ENCODE measurements at regions not wholly inside any gene's neighbourhood (a gene's known extent, or its start where the extent isn't known, plus 50 kb on each side); places are given as distances from the start of the nearest gene placed in this dataset.

DNA sequence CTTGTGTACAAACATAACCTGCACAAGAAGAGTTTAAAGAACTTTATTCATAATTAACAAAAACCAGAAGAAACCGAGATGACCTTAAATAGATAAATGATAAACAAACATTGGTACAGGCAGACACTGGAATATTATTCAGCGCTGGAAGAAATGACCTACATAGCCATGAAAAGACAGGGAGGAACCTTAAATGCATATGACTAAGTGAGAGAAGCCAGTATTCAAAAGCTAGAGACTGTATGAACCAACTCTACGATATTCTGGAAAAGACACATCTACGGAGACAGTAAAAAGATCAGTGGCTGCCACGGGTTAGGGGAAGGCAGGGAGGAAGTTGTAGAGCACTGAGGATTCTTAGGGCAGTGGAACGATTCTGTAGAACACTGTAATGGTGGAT lies 333.8 kb upstream of the AKR1E2 start (continued):
- no peak for TF ChIP-seq ZMIZ1 (IDR thresholded peaks at IDR 0.05; ENCODE audit: low read depth in 2 of 2, low read length in 2 of 2)
- TF ChIP-seq SNRNP70 (optimal IDR thresholded peaks at IDR 0.05; ENCODE audit: low read depth, low read length): no peak
- no peak for TF ChIP-seq ZKSCAN1 (IDR thresholded peaks at IDR 0.05; ENCODE audit: low read depth, low read length)

DNA sequence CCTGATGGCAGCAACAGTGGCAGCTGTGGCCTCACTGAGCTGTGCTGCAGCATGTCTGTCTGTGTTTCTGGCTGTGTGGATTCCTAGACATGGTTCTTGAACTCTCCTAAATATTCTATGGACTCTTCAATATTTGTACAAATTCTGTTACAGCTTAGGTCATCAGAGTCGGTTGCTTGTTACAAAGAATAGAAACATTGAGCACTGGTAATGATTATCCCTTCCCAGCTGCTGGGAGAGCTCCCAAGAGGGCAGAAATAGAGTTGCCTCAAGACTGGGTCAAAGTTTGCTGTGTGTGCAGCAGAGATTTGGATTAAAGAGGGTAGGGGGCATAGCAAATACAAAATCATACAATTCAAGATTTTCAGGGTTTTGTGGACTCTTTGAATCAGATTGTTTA lies 337.1 kb upstream of the AKR1E2 start:
- Histone ChIP-seq H3K36me3 (ENCODE audit: control insufficient read depth, insufficient read depth, low read length) (no peaks in the 10 kb centered on the region), H3K4me2 (ENCODE audit: insufficient read depth, low read length) (no peak overlapping the region), H3K27ac (ENCODE audit: extremely low read depth, low read depth, low read length) (no peak overlapping the region), H3K4me1 (replicated peaks in 1 of 2; ENCODE audit: control insufficient read depth in 2 of 2, insufficient read depth in 2 of 2, low read length in 2 of 2) (no peaks in the 10 kb centered on the region), H3K79me2 (ENCODE audit: control insufficient read depth, insufficient read depth, low read length) (no peaks in the 10 kb centered on the region), H3K27me3 (ENCODE audit: control insufficient read depth in 2 of 2, insufficient read depth in 2 of 2, low read length in 2 of 2) (no peaks in the 10 kb centered on the region; a peak in 1 of 5 replicates), H3K4me3 (no peak overlapping the region), H2AFZ (ENCODE audit: low read depth, low read length) (no peak overlapping the region), H3K9me1 (ENCODE audit: control insufficient read depth, insufficient read depth, low read length) (no peaks in the 10 kb centered on the region), H3K9ac (ENCODE audit: insufficient read depth in 1 of 2, low read depth in 2 of 2, low read length in 2 of 2) (no peak overlapping the region), H4K20me1 (replicated peaks; ENCODE audit: control insufficient read depth, insufficient read depth, low read length) (no peaks in the 10 kb centered on the region), H3K9me3 (replicated peaks; ENCODE audit: control insufficient read depth, insufficient read depth, low read depth, low read length) (no peaks in the 10 kb centered on the region)
- intact Hi-C loops (cut with micrococcal nuclease): no loop called here
- no peak for FAIRE-seq
- in situ Hi-C loops (cut with MboI): no loop called here
- POLR2A ChIA-PET: interaction anchor here (0.7 kb wide), 1 partner anchor 78 kb away, joined by 3 read pairs; no protein-coding TSS in a partner anchor
- TF ChIP-seq IFI16 (CRISPR knock-in tag; IDR thresholded peaks at IDR 0.05): no peak
- no peak for TF ChIP-seq COPS2 (conservative IDR thresholded peaks at IDR 0.05)
- TF ChIP-seq STAT5B (CRISPR knock-in tag; IDR thresholded peaks at IDR 0.05): no peak
- TF ChIP-seq ZNF444 (CRISPR knock-in tag; IDR thresholded peaks at IDR 0.05): no peak
- TF ChIP-seq ZNF586 (CRISPR knock-in tag; conservative IDR thresholded peaks at IDR 0.05): no peak
- TF ChIP-seq DPF2 (IDR thresholded peaks at IDR 0.05): no peak
- TF ChIP-seq GTF2A2 (tag; IDR thresholded peaks at IDR 0.05): no peak
- TF ChIP-seq ZNF354B (CRISPR knock-in tag; IDR thresholded peaks at IDR 0.05): no peak
- no peak for TF ChIP-seq HIVEP1 (CRISPR knock-in tag; IDR thresholded peaks at IDR 0.05)
- ATAC-seq: no peak
- BruUV-seq (replicated peaks): no TSS peak
- 0% methylated on average over 1 of the region's 1 CpG for WGBS (ENCODE audit: insufficient coverage, low coverage, missing lambda C conversion rate)
- no peak for DNase-seq (ENCODE audit: extremely low read depth in 1 of 4, low spot score in 3 of 4)
- CTCF ChIA-PET (ENCODE audit: low intra/inter-chr PET ratio): no interaction called here

Measured in K562 (cell line).